K562 (cell line): ENCODE measurements at regions not wholly inside any gene's neighbourhood (a gene's known extent, or its start where the extent isn't known, plus 50 kb on each side); places are given as distances from the start of the nearest gene placed in this dataset.

ENCODE experiments used
- ATAC-seq: fragments of 200-7000 bp; cut with Tn5 transposase; 3 replicates; pipeline ENCODE4 v1.9.1; 2020; ENCODE audit warnings: moderate library complexity
- BruUV-seq: library from RNA; stranded (reverse); fragments of 400-500 nt; replicated peaks from 2 replicates; lab custom pipeline; 2021; lab: Mats Ljungman, UMichigan
- CTCF ChIA-PET: fragments of 300-600 bp; formaldehyde crosslinking; extraction: SDS; loops from one replicate; lab custom pipeline; 2021; ENCODE audit warnings: low intra/inter-chr PET ratio; lab: Yijun Ruan, JAX
- POLR2A ChIA-PET: fragments of 300-600, 350-650 bp; sonication (Branson Sonifier 250); formaldehyde crosslinking; extraction: SDS; loops from one replicate; lab custom pipeline; 2021; ENCODE audit warnings: antibody characterized with exemption, inconsistent platforms; lab: Yijun Ruan, JAX
- DNase-seq, 4 experiments: peaks; one replicate each; pipeline versions ENCODE4 v3.0.0 to v3.0.0-alpha.2; 2011 to 2018; ENCODE audit warnings: low spot score in 3 of 4, mixed read lengths in 3 of 4; ENCODE audit errors: extremely low read depth in 1 of 4
- FAIRE-seq: peaks from 2 replicates; lab custom pipeline; 2011; peaks lifted over from hg19 to GRCh38; lab: Jason Lieb, UNC
- H2AFZ ChIP-seq: 2 replicates; pipeline ENCODE4 v1.6.0; 2011; ENCODE audit warnings: low read depth, low read length, control low read depth, inconsistent platforms
- H3K27ac ChIP-seq: fragments of 200-600 bp; 3 replicates; pipeline ENCODE4 v1.8.0; 2011; ENCODE audit warnings: low read depth, mild to moderate bottlenecking, control low read depth, inconsistent platforms, low read length, moderate library complexity, mixed read lengths; ENCODE audit errors: extremely low read depth
- H3K27me3 ChIP-seq, 2 experiments: fragments of 300-600 bp in 1 of 2; 2 replicates in 1 of 2; 3 replicates in 1 of 2; pipeline versions ENCODE4 v1.6.0 to v1.8.0; 2011; ENCODE audit warnings: inconsistent platforms in 2 of 2, low read length in 2 of 2, mild to moderate bottlenecking in 1 of 2, mixed read lengths in 1 of 2, moderate library complexity in 1 of 2; ENCODE audit not compliant: control insufficient read depth in 2 of 2, insufficient read depth in 2 of 2
- H3K36me3 ChIP-seq: fragments of 300-600 bp; 3 replicates; pipeline ENCODE4 v1.8.0; 2011; ENCODE audit warnings: mild to moderate bottlenecking, low read length, inconsistent platforms; ENCODE audit not compliant: control insufficient read depth, insufficient read depth
- H3K4me1 ChIP-seq, 2 experiments: fragments of 200-600 bp in 1 of 2; replicated peaks in 1 of 2; 2 replicates in 1 of 2; 3 replicates in 1 of 2; pipeline versions ENCODE4 v1.5.1 to v1.8.0; 2011; ENCODE audit warnings: inconsistent platforms in 2 of 2, low read length in 2 of 2, mild to moderate bottlenecking in 1 of 2, mixed read lengths in 1 of 2, moderate library complexity in 1 of 2; ENCODE audit not compliant: control insufficient read depth in 2 of 2, insufficient read depth in 2 of 2
- H3K4me2 ChIP-seq: 2 replicates; pipeline ENCODE4 v1.6.1; 2011; ENCODE audit warnings: low read length, control low read depth, inconsistent platforms, mixed read lengths; ENCODE audit not compliant: insufficient read depth
- H3K4me3 ChIP-seq: fragments of 200-600 bp; sonication (generic), shearing (Covaris generic); 2 replicates; pipeline ENCODE4 v1.5.1; 2016; ENCODE audit warnings: control low read depth, inconsistent platforms
- H3K79me2 ChIP-seq: fragments of 200-600 bp; 3 replicates; pipeline ENCODE4 v1.8.0; 2011; ENCODE audit warnings: low read length, inconsistent platforms; ENCODE audit not compliant: control insufficient read depth, insufficient read depth
- H3K9ac ChIP-seq, 2 experiments: 2 replicates each; pipeline versions ENCODE4 v1.6.0 to v1.6.1; 2011; ENCODE audit warnings: low read depth in 2 of 2, low read length in 2 of 2, control low read depth in 1 of 2, inconsistent platforms in 1 of 2, mild to moderate bottlenecking in 1 of 2, mixed read lengths in 1 of 2; ENCODE audit not compliant: insufficient read depth in 1 of 2
- H3K9me1 ChIP-seq: one replicate; pipeline ENCODE4 v1.6.0; 2011; ENCODE audit warnings: inconsistent platforms, mild to moderate bottlenecking, low read length, moderate library complexity; ENCODE audit not compliant: control insufficient read depth, insufficient read depth
- H3K9me3 ChIP-seq: replicated peaks from 2 replicates; pipeline ENCODE4 v1.5.1; 2011; ENCODE audit warnings: low read depth, low read length, inconsistent platforms; ENCODE audit not compliant: control insufficient read depth, insufficient read depth
- H4K20me1 ChIP-seq: replicated peaks from 2 replicates; pipeline ENCODE4 v1.6.1; 2011; ENCODE audit warnings: low read length, inconsistent platforms, mixed read lengths; ENCODE audit not compliant: control insufficient read depth, insufficient read depth
- CSDE1 ChIP-seq, 2 experiments: fragments of 450-650 bp; IDR thresholded peaks; 2 replicates each; pipeline ENCODE4 v1.6.1; 2016; ENCODE audit warnings: mild to moderate bottlenecking in 1 of 2
- ELF2 ChIP-seq: fragments of 250-450 bp; sonication (Bioruptor Pico); IDR thresholded peaks from 2 replicates; pipeline ENCODE4 v1.5.0; 2021; ENCODE audit warnings: mild to moderate bottlenecking
- HMGN3 ChIP-seq: IDR thresholded peaks from 2 replicates; pipeline ENCODE4 v1.6.1; 2011; ENCODE audit warnings: borderline replicate concordance, low read depth, mild to moderate bottlenecking, mixed read lengths, low read length; ENCODE audit not compliant: insufficient read length; ENCODE audit errors: extremely low read depth
- SRSF1 ChIP-seq: fragments of 200-400 bp; formaldehyde crosslinking; IDR thresholded peaks from 2 replicates; pipeline ENCODE4 v1.6.1; 2017; ENCODE audit warnings: mild to moderate bottlenecking, low read depth, low read length, moderate library complexity
- TFE3 ChIP-seq: fragments of 450-650 bp; formaldehyde crosslinking; IDR thresholded peaks from 2 replicates; pipeline ENCODE4 v1.4.0; 2020; ENCODE audit warnings: mild to moderate bottlenecking, mixed read lengths
- ZNF354B ChIP-seq: fragments of 250-450 bp; sonication (Bioruptor Pico); IDR thresholded peaks from 2 replicates; pipeline ENCODE4 v1.4.0; 2020
- WGBS: fragments of 100-300 bp; shearing (Covaris generic); methylation state at CpG from one replicate; pipeline ENCODE4 v1.1.6; 2016; ENCODE audit warnings: low coverage, mixed read lengths; ENCODE audit not compliant: insufficient coverage; ENCODE audit errors: missing lambda C conversion rate; 5-methylcytosine and 5-hydroxymethylcytosine counted together
- in situ Hi-C: fragments of 300-500 bp; cut with MboI; formaldehyde crosslinking; loops from 4 replicates; pipeline ENCODE4 v1.15.0; 2018; ENCODE audit warnings: inconsistent platforms, mixed read lengths
- intact Hi-C: fragments of 100-400 bp; cut with micrococcal nuclease; formaldehyde crosslinking; loops from 2 replicates; pipeline ENCODE4 v1.14.2; 2022

GRCh38 chr6:23454080-23454976 is 671.7 kb upstream of the NRSN1 start:
- ChIA-PET CTCF (no interaction called here), POLR2A (no interaction called here)
- H3K4me1 ChIP-seq = no peaks in the 10 kb centered on the region
- no peaks in the 10 kb centered on the region for H3K27me3 ChIP-seq
- no peak overlapping the region for H3K4me3 ChIP-seq
- 0 out of 2 replicates have a peak, but pooled peaks cover 2% of the 10 kb centered on the region for H3K9me3 ChIP-seq
- H3K79me2 ChIP-seq = no peaks in the 10 kb centered on the region
- no peaks in the 10 kb centered on the region for H3K9me1 ChIP-seq
- no TSS peak for BruUV-seq
- no peak overlapping the region for H3K4me2 ChIP-seq
- FAIRE-seq = no peak
- no peak overlapping the region for H3K9ac ChIP-seq
- 2% methylated on average over 5 of the region's 5 CpGs for WGBS
- DNase-seq = no peak
- intact Hi-C loops = no loop called here
- H4K20me1 ChIP-seq = no peaks in the 10 kb centered on the region
- no peak overlapping the region for H3K27ac ChIP-seq
- in situ Hi-C loops = no loop called here
- ATAC-seq = no peak
- no peak overlapping the region for H2AFZ ChIP-seq
- H3K36me3 ChIP-seq = no peaks in the 10 kb centered on the region
- TF ChIP-seq CSDE1 (IDR thresholded peaks at IDR 0.05) = no peak
- TF ChIP-seq ZNF354B = no peak
- TF ChIP-seq TFE3 (CRISPR knock-in tag) = peak; percentile 27; the same call in 1 of the 2 replicates
- no peak for TF ChIP-seq SRSF1
- TF ChIP-seq HMGN3 = no peak
- no peak for TF ChIP-seq ELF2
